Muscle of back (tissue), 3 donors: ENCODE measurements at regions not wholly inside any gene's neighbourhood (a gene's known extent, or its start where the extent isn't known, plus 50 kb on each side); places are given as distances from the start of the nearest gene placed in this dataset.

ENCODE experiments used
- DNase-seq, 3 donors: peaks; one replicate each; pipeline versions ENCODE4 v3.0.0 to v3.0.0-alpha.2; 2013

DNA sequence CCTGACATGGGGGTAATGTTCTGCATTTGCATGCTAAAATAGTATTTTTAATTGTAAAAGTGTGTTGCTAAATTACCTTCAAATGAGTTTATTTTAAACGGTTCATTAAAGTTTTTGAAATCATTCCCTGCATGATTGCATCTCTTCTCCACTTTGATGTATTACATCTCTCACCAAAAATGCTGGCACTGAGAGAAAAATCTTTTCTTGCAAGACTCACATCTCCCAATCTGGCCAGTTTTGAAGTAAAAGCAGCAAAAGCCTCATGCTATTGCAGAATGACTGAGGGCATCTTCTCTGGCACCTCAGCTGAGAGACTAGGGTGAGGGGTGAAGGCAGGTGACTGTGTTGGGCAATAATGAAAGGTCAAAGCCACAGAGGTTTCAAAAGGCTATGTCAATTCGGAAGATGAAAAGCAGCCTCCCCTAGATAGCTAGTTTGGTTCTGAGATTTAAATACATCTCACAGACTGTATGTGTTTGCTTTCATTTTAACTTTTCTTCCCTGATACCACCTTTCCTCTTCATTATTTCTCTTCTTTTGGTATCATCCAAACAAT is 292.2 kb upstream of the RAG2 start:
- DNase-seq = no peak

GRCh38 chr11:36885154-36885553 is 287.1 kb upstream of the RAG2 start:
- no peak for DNase-seq

- no peak for DNase-seq
These were observed 280.7 kb upstream of the RAG2 start for GRCh38 chr11:36878737-36879136.

DNA sequence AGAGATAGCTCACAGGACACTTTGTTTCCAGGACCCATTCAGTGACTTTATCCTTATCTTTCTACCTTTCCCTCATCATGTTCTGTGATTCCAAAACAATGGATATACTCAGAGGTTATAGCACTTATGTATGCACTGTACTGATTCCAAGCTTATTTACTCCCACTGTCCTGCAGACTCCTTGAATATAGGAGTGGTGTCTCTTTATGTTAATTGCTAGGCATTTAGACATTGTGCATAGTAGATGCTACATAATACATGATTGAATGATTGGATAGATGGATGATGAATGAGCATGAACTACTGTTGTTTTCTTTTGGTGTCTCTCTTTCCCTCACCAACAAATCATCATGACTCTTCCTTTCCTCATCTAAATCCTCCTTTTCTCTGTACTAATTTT is 279.1 kb upstream of the RAG2 start:
- DNase-seq = no peak

DNA sequence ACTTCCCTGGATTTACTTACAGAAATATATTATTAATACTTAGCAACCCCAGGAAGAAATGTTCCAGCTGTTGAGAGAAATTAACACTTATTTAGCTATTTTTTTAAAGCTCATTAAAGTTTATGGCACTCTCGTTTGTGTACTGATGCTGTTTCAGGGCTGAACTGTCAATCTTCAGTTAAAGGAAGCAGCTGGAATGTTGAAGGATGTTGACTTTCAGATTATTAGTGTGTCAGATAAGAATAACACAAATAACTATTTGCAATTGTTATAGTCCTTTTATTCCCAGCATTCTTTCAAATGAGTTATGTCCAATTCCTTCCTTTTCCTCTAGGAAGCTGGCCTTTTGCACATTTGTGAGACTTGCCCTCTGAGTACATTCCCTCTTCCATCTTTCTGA is 278.2 kb upstream of the RAG2 start:
- no peak for DNase-seq

DNA sequence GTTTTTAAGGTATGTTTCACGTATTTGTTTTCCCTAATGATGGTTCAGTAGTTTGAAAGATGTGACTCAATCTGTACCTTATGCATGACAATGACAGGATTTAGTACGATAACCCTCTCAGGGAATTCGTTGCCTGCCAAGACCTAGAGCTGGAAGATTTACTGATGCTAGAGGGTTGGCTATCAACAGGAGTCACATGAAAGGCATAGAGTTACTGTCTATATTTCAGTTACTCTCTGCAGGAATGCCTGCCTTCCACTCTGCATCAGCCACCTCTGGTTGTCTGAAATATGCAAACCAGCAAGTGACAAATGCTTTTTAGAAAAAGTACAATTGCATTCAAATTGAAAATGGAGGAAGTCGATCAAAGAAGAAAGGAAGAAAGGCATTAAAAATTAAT is 276.3 kb upstream of the RAG2 start:
- DNase-seq = peak in 1 of 3 donors; percentile 18

GRCh38 chr11:36870361-36870760 is 272.3 kb upstream of the RAG2 start:
- no peak for DNase-seq

GRCh38 chr11:36868380-36868779 is 270.3 kb upstream of the RAG2 start:
- no peak for DNase-seq

DNA sequence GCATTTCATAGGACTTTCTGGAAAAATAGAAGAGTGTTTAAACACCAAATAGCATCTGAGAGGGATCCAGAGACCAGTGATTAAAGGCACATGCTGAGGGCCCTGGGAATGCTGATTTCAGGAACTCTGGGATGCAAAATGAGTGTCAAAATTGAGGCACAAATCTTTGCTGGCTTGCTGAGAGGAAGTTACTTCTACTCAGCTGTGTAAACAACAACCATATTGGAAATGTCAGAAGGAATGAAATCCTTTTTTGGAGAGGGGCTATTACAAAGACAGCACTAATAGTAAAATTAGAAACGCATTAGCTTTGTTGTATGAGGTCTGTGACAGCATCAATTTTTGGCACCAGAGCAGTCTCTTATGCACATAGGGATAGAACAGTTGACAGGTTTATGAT is 267.8 kb upstream of the RAG2 start:
- DNase-seq = no peak

GRCh38 chr11:36854875-36855274 is 256.8 kb upstream of the RAG2 start:
- DNase-seq = no peak

- no peak for DNase-seq
These were observed 250.6 kb upstream of the RAG2 start for GRCh38 chr11:36848660-36849059.

DNA sequence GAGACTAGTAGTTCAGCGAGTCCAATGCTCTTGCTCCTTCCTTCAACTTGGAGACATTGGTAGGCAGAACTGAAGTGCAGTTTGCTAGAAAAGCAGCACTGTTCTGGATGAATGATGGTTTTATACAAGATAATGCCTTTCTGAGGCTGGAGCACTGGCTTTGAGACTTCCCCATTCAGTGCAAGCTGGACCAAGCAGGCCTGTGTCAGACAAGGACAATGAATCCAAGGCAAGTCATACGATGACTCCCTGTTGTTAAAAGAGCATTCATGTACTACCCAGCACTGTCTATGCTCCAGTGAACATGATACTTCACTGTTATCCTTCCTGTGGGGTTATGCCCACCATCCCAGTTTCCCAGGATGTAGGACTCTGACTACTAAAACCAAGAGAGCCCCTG is 242.3 kb upstream of the RAG2 start:
- DNase-seq = no peak

- no peak for DNase-seq
These were observed 239.9 kb upstream of the RAG2 start for GRCh38 chr11:36837831-36838437.

DNA sequence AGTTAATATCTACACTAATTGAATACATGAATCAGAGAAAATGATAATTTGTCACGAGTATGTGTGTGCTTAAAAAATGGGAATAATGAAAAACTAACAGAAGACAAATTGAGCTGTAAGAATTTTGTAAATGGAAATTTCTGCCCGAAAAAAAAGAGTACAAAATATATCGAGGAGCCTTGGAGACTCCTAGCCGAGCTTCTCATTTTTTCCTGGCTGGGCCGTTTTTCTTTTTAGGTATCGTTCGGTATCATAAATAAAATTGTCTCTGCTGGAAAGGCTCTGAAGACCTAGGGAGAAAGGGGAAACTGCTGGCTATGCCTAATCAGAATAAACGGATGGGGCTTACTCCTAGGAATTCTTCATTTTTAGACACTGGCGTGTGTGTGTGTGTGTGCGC is 227.2 kb upstream of the RAG2 start:
- peak in 1 of 3 donors; percentile 56 for DNase-seq

DNA sequence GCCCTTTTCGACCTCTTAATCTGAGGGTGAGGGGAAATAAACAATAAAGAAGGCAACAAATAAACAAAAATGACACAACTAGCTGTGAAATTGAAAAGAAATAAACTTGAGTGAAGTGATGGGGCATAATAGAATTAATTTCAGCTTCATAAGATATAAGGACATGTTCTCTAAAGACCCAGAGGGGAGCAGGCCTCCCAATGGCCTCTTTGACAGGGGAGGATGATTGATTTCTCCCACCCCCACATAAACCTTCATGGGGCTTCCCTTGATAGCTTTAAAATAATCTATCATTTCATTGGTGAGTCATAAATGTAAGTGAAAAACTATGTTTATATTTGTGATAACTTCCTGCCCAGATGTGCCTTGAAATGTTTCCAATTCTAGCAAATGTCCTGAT is 226.3 kb upstream of the RAG2 start:
- DNase-seq = no peak

DNA sequence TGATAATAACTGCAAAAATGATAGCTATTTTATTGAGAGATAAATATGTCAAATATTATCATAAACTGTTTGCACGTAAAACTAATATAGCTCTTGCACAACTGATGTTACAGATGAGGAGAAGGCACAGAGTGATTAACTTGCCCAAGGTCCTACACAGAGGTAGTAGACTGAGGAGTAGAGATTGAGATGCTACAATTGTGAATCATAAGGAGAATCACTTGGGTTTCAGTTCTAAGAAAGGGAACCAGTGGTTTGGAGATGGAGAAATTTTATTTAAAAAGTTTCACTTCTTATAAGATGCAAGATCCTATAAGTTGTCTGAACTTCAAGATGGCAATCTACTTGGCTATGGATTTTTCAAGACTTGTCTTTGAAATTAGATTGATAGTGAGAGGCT is 224.8 kb upstream of the RAG2 start:
- no peak for DNase-seq

- no peak for DNase-seq
These were observed 220.4 kb upstream of the RAG2 start for GRCh38 chr11:36818410-36818809.

- no peak for DNase-seq
These were observed 219.4 kb upstream of the RAG2 start for GRCh38 chr11:36817336-36817965.

DNA sequence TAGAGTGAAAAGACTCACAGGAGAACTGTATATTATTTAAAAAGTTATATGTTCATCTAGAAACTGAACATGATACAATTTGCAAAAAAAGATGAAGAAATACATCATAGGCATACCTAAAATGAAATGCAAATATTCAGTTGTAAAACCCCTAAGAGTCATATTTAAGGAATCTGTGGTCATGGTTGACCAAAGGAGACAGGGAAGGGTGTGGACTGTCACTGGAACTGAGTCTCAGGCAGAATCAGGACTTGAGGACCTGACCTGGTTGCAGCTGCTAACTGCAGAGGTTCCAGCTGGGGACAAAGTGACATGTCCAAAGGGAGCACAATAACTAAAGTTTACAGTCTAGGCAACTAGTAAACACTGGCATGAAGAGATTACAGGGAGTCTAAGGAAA is 211.3 kb upstream of the RAG2 start:
- no peak for DNase-seq

DNA sequence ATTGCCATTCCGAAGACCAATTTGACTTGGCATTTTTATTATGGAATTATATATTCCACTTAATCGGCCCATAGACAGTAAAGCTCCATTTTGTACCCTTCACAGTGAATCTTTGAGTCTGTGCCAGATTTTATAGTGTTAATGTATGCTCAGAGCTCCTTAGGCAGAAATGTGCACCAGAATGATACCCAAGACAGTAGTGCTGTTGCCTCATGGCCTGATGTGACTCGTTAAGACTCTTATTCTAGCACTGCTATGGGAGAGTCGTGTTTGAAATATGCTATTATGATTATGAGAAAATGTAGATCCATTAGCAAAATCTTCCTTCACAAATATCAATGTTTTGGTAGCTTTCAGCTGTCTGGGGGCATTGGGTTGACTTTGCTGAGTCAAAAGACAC is 209.8 kb upstream of the RAG2 start:
- DNase-seq = no peak

DNA sequence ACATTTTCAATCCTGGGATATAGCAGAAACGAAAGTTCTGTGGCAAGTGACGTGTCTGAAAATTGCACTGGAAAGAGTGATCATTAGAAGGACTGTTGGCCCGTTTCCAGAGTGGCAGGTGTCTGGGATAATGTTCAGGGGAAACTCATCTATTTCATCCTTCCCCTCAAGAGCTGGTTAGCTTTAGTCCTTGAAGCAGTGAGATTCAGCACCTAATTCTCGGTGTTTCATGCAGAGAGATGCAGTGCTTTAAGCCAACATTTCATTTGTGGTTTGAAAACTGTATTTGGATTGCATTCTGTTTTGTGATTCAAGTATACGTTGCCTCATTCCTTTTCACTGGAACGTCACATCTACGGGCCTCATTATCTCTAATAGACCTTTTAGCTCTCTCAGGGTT is 205.0 kb upstream of the RAG2 start:
- DNase-seq = peak in 1 of 3 donors; percentile 8

DNA sequence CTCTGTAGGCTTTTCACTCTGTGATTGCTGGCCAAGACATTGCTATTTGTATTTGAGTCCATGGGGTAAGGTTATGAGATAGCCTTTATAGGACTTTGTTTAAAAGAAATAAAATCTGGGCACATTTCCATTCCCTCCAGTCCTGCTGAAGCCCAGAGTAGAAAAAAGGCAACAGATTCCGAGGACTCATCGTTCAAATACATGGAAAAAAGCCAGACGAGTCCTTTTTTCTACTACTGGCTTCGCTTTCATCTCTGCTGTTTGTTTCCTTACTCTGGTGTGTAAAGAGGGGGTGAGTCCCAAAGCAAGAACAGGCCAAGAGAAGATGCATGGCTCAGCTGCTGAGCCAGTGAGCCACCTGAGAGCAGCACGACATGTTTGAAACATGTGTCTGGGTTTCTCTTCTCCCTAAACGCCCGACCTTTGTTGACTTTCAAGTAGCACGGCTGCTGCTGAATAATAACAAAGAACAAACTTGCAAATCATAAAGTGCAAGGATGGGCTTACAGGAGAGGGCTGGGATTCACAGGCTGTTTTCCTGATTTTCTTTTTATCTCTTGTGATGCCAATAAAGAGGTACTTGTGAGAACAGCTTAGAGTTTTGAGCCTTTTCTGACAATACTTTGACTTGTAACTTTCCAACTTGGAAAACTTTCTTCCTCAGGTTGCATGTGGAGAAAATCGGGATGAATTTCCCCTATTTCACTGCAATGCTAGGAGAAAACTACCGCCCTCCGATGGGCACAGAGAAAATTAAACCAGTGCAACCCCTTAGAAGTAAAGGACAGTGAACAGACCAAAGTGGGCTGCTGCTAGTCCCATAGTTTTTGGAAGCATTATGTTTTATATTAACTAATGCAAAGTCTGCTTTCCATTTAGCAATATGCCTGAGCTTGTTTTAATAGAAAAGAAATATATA is 195.2 kb upstream of the RAG2 start:
- peak; percentile 80 to 93 (median 82) for DNase-seq

DNA sequence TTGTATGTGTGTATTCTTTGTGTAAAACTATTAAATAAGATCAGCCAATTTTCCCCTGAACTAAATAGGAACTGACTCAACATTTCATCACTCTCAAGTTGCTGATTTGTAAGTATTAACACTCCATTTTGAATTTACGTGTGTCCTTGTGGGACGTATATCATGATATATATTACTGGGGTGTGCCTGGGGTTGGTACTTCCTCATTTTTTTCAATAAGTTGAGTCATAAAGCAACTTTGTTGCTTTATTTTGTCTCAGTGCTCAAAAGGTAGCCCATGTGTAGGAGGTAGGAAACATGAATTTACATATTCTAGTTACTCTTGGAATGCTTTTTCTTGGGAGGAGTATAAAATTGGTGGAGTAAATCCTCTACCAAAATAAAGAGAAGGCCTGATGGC is 193.9 kb upstream of the RAG2 start:
- peak in 1 of 3 donors; percentile 20 for DNase-seq
